Activated CD4-positive, alpha-beta T cell treated with anti-CD3 and anti-CD28 coated beads, Interleukin-2, amount 50 U/mL, for 4 hours (primary cell): ENCODE measurements at regions not wholly inside any gene's neighbourhood (a gene's known extent, or its start where the extent isn't known, plus 50 kb on each side); places are given as distances from the start of the nearest gene placed in this dataset.
"Not testable (repeated sequence)": the region's sequence is repeated elsewhere in the genome, so short reads cannot be mapped to it uniquely, and the experiment has no call there.

Experiments used
- DNase-seq, 2 experiments: peaks; one replicate each; pipeline ENCODE4 v3.0.0-alpha.2; 2020

DNA sequence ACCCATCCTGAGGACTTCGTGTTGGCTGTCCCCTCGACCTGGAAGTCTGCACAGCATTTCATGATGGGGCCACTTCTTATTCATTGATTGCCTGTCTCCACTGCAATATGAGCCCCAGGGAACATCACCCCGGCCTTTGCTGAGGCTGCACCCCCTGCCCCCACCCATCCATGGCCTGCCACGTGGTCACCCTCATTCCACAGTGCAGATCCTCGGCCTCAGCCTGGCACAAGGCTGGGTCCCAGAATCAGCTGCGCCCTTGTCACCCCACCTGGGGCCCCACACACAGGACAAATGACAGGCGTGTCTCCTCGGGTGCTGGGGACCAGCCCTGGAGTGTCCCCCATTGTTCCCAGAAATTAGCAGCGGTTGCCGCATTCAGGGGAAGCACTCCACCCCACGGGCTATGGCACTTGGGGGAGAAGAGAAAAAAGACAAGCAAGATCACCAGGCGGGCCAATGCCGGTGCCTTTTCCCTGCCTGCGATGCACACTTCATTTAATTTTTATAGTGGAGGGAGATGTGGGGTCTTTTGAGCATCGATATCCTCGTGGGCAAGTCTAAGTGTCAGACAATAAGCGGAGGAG is 157.4 kb downstream of the INHBB start:
- DNase-seq, result no peak

DNA sequence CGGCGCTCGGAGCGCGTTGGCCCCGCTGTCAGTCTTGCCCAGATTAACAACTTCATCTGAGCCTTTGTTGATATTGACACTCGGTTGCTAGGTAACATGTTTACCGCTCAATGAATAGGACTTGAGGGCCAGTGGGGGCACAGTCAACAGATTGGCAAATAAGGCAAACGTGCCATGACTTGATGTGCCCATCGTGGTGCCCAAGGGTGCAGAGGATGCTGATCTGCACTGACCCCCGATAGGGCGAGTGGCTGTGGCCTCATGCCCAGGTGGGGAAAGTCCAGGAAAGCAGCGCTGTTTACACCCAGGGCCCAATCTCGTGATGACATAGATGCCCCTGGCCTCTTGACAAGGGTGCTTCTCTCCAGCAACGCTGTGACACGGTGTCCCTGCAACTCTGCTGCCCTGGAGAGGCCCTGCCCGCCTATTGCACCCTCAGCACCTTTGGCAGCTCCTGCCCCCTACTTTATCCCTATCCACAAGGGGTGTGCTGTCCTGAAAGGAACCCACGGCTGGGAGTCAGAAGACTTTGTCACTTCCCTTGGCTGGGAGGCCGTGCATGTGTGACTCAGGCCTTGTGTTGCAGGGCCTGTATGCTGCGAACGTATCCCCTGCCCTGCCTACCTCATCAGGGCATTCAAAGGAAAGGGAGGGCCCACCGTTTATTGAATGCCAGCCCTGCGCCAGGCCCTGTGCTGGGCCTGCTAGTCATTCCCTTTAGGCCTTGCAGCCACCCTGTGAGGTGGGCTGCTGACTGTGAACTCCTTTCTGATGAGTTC is 158.0 kb downstream of the INHBB start:
- no peak for DNase-seq

DNA sequence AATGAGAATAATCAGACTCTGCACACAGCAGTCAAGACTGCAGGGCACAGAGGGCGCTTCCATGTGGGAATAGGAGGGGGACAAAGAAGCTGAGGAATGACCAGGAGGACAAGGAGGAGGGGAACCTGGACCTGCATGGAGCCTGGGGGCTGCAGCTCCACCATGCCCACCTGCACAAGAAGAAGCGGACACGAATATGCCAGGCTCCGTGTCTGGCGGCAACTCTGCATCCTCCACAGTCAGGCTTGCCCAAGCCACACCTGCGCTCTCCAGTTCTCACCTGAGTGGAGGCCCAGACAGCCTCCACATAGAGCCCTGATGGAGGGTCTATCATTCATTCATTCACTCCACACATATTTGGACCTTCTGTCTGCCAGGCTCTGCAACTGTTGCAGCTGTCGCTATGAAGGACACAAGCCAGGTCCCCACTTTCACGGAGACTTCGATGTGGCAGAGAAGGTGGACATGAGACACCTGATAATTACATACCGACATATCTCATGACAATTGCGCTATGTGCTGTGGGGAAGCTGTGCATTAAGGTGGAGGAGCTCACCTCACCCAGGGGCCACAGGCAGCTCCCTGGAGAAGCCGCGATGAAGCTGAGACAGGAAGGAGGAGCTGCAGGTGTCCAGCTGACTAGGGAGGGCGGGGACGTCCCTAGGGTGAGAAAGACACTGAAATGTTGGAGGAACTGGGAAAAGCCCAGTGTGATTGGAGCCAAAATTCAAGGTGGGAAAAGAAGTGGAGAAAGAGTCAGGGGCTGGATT is 159.2 kb downstream of the INHBB start:
- no peak for DNase-seq

DNA sequence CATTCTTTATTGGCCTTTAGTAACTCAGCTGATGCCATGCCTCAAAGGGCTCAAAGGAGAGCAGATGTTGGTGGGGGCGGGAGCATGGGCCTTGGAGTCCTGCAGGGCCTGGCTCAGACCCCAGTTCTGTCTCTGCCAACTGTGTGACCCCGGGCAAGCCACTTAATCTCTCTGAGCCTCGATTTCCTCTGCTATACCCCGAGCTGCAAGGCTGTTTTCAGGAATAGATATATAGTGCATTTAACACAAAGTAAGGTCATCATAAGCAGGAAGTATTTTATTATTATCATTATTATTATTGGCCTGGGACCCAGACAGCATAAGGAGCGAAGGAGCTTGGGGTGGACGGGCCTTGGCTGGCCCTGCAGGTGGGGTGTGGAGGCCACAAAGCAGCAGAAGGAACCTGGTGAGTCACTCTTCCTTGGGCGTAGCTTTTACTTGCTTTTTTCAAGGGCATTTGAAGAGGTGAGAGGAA is 162.7 kb downstream of the INHBB start:
- no peak for DNase-seq

DNA sequence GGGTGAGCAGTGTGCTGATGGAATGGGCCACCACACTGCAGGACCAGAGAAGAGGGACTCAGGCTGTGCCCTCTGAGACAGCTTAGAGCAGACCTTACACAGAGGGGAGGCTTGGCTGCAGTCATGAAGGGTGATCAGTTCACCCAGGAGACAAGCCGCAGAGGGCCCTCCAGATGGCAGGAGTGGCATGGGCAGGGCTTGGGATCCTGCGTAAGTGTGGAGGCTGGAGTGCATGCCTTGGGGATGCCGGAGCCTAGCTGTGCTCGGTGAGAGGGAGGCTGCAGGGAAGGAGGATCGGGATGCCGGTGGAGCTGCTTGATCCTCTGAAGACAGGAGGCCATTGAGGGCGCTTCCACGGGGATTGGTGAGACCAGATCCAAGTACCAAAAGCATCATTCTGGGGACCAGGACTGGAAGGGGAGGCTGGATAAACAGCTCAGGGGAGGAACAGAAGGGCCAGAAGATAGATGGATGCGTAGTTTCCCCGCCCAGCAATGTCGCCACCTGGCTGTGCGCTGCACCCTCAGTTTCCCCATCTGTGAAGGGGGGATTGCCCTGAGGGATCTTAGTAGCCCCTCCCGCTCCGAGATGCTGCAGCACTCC is 163.4 kb downstream of the INHBB start:
- no peak for DNase-seq

DNA sequence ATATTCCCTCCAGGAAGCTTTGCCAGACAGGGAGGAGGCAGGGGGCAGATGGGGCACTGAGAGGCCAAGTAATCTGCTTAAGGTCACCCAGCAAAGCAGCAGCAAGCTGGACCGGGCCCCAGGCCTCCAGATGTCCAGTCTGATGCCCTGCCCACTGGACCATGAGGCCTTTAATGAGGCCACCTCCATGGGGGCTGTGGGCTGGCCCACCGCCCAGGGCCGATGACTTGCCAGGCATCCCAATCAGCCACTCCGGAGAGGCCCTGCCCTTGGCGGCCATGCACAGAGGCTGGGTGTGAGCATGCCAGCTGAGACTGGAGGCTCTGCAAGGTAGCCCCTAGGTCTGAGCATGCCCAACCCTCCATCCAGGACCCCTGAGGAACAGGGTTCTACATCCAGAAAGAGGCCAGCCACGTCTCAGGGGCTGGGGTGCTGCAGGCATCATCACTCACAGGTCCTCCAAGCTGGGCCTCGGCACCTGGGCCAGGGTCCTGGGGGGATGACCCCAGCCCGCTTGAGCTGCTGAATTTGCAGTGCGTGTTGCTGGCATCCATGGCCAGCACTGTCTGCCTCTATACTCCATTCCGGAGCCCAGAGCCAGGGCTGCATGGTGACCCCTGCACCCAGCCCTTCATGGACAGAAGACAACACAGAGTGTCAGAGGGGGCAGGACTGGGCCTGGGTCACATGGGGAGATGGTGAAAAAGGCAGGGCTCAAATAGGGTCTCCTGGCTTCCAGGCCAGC is 164.2 kb downstream of the INHBB start:
- DNase-seq, result no peak

DNA sequence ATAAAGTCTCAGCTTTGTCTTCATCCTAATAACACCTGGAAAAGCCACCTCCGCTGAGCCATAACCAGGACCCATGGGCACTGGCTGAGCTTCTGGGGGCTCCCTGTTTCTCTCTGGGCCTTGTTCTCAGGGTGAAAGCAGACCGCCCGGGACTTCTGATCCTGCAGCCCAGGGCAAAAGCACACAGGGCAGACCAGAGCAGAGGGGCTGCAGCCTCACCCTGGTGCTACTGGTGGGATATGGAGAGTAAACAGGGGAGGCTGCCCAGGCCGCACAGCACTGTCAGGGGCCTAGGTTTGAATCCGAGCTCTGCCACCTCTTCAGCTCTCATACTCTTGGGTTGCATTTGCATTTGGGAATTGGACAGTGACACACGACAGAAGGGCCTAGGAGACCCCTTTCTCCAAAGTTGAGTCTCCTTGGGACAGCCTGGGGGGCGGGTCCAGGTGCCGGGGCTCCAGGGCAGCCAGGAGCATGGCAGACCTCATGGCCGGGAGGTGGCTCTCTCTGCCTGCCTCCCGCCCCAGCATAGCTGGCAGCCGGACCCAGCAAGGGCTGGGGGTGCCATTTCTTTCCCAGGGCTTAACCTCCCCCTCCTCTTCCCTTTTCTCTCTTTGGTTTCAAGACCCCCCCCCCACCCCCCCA is 164.9 kb downstream of the INHBB start:
- no peak for DNase-seq

DNA sequence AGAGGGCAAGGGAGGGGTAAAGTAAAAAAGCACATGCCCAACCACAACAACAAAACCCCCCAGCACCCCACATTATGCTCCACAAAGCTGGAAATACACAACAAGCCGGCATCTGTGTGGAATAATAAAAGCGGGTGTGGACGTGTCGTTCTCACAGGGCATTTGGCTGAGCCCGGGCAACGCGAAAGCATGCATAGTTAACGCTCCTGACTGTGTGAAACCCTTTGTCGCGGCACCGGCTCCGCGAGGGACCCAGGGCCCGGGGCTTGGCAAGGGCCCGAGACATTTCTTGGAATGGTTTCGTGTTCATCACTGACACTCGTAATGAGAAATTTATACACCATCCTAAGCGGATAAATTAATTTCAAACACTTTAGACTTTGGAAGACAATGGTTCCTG is 165.6 kb downstream of the INHBB start:
- DNase-seq, result no peak

DNA sequence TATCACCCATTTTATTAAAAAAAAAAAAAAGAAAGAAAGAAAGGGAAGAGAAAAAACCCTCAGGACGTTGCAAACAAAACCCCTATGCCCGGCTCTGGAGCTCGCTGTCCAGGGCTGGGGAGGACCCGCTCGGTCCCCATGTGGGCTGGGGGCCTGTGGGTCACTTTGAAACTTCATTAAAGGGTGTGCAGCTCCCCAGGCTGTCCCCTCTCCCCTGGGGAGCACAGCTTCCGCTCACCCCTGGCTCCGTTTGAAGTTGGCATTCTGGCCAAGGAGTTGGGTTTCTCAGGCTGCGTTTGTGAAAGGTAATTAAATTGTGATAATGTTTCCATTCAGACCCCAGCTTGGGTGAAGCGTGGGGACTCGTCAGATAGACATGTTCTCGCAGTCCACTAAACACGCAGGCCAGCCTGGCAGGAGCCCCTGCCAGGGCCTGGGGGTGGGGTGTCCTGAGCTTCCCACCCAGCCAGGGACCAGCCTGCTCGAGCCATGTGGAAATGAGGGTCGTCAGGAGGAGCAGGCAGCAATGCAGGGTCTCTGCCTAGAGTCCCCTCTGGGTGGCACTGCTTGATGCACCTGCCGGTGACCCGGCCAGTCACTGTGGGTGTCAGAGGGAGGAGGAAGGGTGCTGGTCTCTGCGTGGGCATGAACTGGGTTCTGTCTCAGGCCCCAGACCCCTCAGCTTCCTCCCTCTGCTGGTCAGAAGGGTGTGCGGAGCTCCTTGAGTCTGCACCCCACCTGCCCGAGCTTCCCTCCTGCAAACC is 166.2 kb downstream of the INHBB start:
- no peak for DNase-seq

DNA sequence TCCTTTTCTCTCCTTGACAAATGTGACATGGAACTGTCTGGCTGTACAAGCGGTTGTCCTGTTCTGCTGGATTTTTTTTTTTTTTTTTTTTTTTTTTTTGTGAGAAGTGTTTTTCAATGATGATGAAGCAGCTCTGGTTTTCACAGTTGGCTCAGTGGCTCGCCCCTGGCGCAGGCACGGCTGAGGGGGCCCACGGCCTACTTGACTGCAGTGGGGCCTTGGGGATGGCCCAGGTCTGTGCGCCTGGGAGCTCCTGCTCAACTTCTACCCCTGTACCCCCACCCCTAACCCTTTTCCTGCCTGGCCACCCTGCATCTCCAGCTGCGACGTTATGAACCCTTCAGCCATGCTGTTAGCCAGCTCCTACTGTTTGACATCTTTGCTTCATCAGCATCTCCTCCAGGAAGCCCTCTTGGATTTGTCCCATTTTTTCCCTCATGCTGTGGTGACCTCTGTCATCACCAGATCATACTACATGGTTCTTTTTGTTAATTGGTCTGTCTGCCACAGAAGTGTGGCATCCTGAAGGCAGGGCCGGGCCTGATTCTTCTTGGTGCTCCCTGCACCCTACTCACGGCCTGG is 167.9 kb downstream of the INHBB start:
- no peak for DNase-seq

DNA sequence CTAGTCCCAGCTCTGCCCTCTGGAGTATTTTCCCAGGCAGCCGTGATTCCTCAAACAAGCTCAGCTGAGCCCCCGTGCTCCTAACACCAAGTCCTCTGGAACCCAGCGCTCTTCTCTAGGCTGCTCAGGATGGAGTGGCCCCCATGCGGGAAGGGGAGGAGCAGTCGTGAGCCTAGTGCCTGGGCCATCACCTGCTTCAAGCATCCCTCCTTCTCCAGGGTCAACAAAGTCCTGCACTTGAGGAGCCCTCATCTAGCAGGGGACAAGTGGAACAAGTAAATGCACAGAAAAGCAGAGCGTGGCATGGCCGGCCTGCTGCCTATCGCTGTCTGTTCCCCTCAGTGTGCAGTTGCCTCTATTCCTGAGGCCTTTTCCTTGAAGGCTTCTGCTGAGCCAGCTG is 168.6 kb downstream of the INHBB start:
- DNase-seq, result no peak

DNA sequence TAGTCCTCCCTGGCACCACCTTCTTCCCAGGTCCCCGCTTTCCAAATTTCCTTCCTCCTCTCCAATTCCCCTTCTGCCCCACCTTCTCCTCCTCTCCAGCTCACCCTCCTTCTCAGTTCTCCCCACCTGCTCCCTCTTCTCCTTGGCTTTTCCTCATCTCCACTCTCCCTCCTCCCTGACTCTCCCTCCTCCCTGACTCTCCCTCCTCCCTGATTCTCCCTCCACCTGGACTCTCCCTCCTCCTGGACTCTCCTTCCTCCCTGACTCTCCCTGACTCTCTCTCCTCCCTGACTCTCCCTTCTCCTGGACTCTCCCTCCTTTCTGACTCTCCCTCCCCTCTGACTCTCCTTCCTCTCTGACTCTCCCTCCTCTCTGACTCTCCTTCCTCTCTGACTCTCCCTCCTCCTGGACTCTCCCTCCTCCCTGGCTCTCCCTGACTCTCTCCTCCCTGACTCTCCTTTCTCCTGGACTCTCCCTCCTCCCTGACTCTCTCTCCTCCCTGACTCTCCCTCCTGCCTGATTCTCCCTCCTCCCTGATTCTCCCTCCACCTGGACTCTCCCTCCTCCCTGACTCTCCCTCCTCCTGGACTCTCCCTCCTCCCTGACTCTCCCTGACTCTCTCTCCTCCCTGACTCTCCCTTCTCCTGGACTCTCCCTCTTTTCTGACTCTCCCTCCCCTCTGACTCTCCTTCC is 169.3 kb downstream of the INHBB start:
- not testable (repeated sequence) for DNase-seq

DNA sequence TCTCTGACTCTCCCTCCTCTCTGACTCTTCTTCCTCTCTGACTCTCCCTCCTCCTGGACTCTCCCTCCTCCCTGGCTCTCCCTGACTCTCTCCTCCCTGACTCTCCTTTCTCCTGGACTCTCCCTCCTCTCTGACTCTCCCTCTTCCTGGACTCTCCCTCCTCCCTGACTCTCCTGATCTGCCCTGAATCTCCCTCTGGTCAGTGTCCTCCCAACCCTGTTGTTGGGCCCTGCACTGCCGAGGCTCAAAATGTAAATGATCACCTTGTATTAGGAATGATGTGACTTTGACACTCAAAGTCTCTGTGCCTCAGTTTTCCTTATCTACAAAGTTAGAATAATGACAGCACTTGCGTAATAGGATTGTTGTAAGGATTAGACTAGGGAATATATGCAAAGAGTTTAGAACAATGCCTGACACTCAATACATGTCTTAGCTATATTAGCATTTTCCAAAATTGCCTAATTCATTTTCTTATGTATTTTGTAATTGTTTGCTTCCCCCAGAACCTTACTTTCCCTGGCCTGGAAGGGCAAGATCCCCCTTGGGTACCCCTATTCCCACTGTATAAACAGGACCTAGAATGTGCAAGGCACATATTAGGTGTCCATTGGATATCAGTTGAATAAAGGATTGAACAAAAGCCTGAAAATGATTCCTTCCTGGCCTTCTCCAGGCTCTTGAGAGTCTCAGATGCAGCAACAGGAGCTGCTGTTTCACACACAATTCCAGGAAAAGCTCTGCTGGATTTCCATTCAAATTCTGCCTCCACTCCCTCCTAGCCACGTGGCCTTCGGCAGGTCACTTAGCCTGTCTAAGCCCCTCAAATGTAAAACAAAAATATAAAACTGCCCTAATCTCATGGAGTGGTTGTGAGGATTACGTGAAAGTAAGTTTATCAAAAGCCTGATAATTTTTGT is 170.1 kb downstream of the INHBB start:
- DNase-seq, result no peak

DNA sequence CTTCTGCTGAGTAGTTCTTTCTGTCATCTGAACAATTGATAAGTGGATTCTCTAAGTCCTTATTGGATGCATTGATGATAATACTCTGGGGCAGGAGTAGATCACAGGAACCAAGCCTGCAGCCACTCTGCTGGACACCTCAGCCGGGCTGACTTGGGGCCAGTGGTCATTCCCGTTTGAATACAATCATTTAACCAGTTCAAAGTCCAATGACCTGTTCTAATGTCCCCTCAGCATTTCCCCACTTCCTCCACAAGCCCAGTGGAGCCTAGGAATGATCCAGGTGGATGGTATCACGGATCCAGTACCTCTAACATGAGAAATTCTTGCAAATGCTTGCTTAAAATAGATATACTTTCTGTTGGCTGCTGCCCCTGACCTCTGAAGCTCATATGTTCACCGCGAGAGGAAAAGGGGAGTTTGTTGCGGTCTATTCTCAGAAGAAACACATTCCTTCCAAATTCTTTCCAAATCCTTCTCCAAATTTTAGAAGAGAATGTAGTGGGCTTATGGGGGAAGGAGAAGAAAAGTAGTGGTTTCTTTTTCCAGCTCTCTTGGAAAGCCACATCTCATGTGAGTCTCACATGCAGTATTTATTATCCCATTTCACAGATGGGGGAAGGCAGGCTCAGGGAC is 170.9 kb downstream of the INHBB start:
- DNase-seq, result no peak

DNA sequence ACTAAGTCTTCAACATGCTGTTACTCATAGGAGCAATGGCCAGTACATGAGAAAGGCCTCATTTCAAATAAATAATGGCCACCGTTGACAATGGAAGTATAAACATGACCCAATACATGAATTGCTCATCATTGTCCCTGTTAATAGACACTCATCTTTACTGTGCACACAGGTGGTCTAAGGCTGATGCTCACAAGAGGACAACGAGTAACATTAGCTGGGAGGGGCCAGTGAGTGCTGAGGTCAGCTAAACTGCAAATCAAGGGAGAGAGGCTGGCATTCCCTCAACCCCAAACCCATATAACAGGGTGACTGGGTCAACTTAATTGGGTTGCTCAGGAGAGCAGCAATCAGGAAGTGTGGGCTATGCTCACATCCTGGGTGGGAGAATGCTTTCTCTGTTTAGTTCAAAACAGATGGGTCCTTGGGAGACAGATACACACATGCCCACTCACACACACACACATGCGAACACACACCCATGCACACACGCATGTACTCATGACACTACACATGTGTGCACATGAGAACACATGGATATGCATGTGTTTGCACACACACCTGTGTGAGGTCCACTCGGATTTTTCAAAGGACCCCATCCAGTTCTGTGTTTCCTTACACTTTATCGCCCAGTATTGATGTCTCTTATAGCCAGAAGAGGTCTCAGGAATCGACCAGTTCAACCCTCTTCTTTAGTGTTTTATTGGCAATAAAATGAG is 172.0 kb downstream of the INHBB start:
- no peak for DNase-seq

DNA sequence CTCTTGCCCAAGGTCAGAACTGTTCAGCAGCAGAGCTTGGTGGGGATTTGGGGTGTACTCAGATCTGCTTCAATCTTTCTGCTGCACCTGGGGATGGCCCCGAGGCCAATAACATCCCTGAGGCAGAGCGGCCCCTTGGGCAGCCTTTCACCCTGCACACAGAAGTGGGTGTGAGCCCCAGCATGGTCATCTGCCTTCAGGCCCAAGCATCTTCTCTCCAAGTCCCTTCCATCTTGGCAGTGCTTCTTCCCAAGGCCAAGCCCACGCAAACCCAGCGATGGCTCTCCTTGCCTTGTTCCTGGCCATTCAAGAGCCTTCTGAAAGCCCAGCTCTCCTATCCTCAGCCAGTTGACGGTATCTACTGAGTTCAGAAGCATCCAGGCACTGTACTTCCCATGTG is 172.9 kb downstream of the INHBB start:
- DNase-seq, result no peak

DNA sequence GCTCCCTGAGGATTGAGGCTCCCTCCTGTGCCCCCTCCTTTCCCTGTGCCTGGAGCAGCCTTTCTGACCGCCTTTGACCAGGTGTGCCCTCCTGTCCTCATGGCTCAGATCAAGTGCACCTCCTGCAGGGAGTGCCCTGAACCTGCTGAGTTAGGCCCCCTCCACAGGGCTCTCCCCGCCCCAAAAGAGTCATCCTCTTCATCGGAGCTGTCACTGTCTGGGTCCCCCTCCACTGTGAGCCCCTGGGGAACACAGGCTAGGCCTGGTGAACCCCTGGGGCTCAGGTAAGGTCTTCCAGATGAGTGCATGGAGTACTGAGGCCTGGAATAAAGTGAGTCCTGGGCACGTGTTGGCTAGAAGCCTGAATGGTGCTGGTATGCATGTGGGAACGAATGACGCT is 173.5 kb downstream of the INHBB start:
- no peak for DNase-seq

DNA sequence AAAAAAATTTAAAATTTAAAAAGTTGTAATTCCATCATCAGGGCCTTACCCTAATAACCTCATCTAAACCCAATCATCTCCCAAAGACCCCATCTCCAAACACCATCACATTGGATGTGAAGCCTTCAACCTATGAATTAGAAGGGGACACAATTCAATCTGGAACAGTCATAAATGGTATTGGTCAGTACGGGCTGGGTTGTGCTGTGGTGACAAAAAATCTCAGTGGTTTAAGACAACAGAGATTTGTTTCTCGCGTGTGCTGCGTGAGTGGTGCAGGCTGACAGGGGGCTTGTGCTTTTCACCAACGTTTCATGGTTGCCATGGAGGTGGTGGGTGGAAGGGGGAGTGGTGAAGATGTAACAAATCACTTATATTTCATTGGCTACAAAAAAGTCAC is 174.5 kb downstream of the INHBB start:
- DNase-seq, result no peak
